Activated CD8-positive, alpha-beta memory T cell treated with anti-CD3 and anti-CD28 coated beads for 1 hour (primary cell): ENCODE measurements at regions not wholly inside any gene's neighbourhood (a gene's known extent, or its start where the extent isn't known, plus 50 kb on each side); places are given as distances from the start of the nearest gene placed in this dataset.
"Not testable (repeated sequence)": the region's sequence is repeated elsewhere in the genome, so short reads cannot be mapped to it uniquely, and the experiment has no call there.

Source experiments
- DNase-seq, 2 donors: peaks; one replicate each; pipeline ENCODE4 v3.0.0-alpha.2; 2020; ENCODE audit warnings: low read depth in 1 of 2; ENCODE audit errors: extremely low read depth in 1 of 2

- DNase-seq = no peak
These were observed 173.0 kb upstream of the ADCY1 start for GRCh38 chr7:45401155-45401554.

GRCh38 chr7:45401851-45402250 is 172.3 kb upstream of the ADCY1 start:
- DNase-seq = no peak

- no peak for DNase-seq
These were observed 171.5 kb upstream of the ADCY1 start for GRCh38 chr7:45402480-45403218.

GRCh38 chr7:45404622-45405021 is 169.5 kb upstream of the ADCY1 start:
- DNase-seq = no peak

GRCh38 chr7:45407730-45408408 is 166.3 kb upstream of the ADCY1 start:
- DNase-seq = no peak

GRCh38 chr7:45408409-45408737 is 165.8 kb upstream of the ADCY1 start:
- DNase-seq = no peak

- DNase-seq = no peak
These were observed 163.3 kb upstream of the ADCY1 start for GRCh38 chr7:45410893-45411292.

GRCh38 chr7:45413419-45413818 is 160.7 kb upstream of the ADCY1 start:
- no peak for DNase-seq

- no peak for DNase-seq
These were observed 159.9 kb upstream of the ADCY1 start for GRCh38 chr7:45414226-45414625.

- no peak for DNase-seq
These were observed 158.9 kb upstream of the ADCY1 start for GRCh38 chr7:45415265-45415664.

GRCh38 chr7:45416846-45417245 is 157.3 kb upstream of the ADCY1 start:
- no peak for DNase-seq

- no peak for DNase-seq
These were observed 156.9 kb upstream of the ADCY1 start for GRCh38 chr7:45417268-45417667.

GRCh38 chr7:45417735-45418134 is 156.4 kb upstream of the ADCY1 start:
- DNase-seq = no peak

GRCh38 chr7:45420843-45421495 is 153.2 kb upstream of the ADCY1 start:
- no peak for DNase-seq

GRCh38 chr7:45421806-45422205 is 152.4 kb upstream of the ADCY1 start:
- DNase-seq = no peak

- DNase-seq = no peak
These were observed 143.8 kb upstream of the ADCY1 start for GRCh38 chr7:45430397-45430796.

- DNase-seq = no peak
These were observed 139.9 kb upstream of the ADCY1 start for GRCh38 chr7:45434167-45434784.

GRCh38 chr7:45435131-45435530 is 139.0 kb upstream of the ADCY1 start:
- no peak for DNase-seq

GRCh38 chr7:45435846-45436245 is 138.3 kb upstream of the ADCY1 start:
- DNase-seq = no peak

- DNase-seq = not testable (repeated sequence)
These were observed 133.4 kb upstream of the ADCY1 start for GRCh38 chr7:45440776-45441175.

GRCh38 chr7:45443263-45443662 is 130.9 kb upstream of the ADCY1 start:
- DNase-seq = no peak
